Stimulated activated CD4-positive, alpha-beta T cell treated with anti-CD3 and anti-CD28 coated beads, Interleukin-4, amount 100 ng/mL, for 4 hours (primary cell): ENCODE measurements at regions not wholly inside any gene's neighbourhood (a gene's known extent, or its start where the extent isn't known, plus 50 kb on each side); places are given as distances from the start of the nearest gene placed in this dataset.
"Not testable (repeated sequence)": the region's sequence is repeated elsewhere in the genome, so short reads cannot be mapped to it uniquely, and the experiment has no call there.

ENCODE experiments used
- DNase-seq, 2 experiments: peaks; one replicate each; pipeline ENCODE4 v3.0.0-alpha.2; 2020

- no peak for DNase-seq
Measured at GRCh38 chr21:33971492-33972013, 55.9 kb upstream of the ATP5PO start.

- DNase-seq, result no peak
Measured at GRCh38 chr21:33969581-33969980, 54.0 kb upstream of the ATP5PO start.

- DNase-seq, result no peak
Measured at GRCh38 chr21:33968995-33969348, 53.4 kb upstream of the ATP5PO start.

GRCh38 chr21:33968080-33968994 lies 52.7 kb upstream of the ATP5PO start:
- DNase-seq, result no peak

GRCh38 chr21:33967086-33967571 lies 51.5 kb upstream of the ATP5PO start:
- no peak for DNase-seq

GRCh38 chr21:33966324-33966949 lies 50.8 kb upstream of the ATP5PO start:
- no peak for DNase-seq

GRCh38 chr21:33965662-33966061 lies 50.1 kb upstream of the ATP5PO start:
- not testable (repeated sequence) for DNase-seq
